ENCODE measurements at regions not wholly inside any gene's neighbourhood (a gene's known extent, or its start where the extent isn't known, plus 50 kb on each side); places are given as distances from the start of the nearest gene placed in this dataset.

GRCh38 chr1:208766832-208767231 is 522.6 kb upstream of the PLXNA2 start:
- DNase-seq (ENCODE audit: low read depth), result no peak
- no peak for TF ChIP-seq CTCF (conservative IDR thresholded peaks at IDR 0.05; ENCODE audit: low read depth, low read length)
- H3K4me3 ChIP-seq (ENCODE audit: low read depth, low read length), result no peak overlapping the region

GRCh38 chr1:208767816-208768215 is 523.6 kb upstream of the PLXNA2 start:
- no peak for DNase-seq (ENCODE audit: low read depth)
- H3K4me3 ChIP-seq (ENCODE audit: low read depth, low read length), result no peak overlapping the region
- TF ChIP-seq CTCF (conservative IDR thresholded peaks at IDR 0.05; ENCODE audit: low read depth, low read length), result no peak

GRCh38 chr1:208772891-208773290 is 528.7 kb upstream of the PLXNA2 start:
- TF ChIP-seq CTCF (conservative IDR thresholded peaks at IDR 0.05; ENCODE audit: low read depth, low read length), result no peak

GRCh38 chr1:208775841-208776240 is 531.7 kb upstream of the PLXNA2 start:
- no peak for DNase-seq (ENCODE audit: low read depth)
- no peak for TF ChIP-seq CTCF (conservative IDR thresholded peaks at IDR 0.05; ENCODE audit: low read depth, low read length)
- no peak overlapping the region for H3K4me3 ChIP-seq (ENCODE audit: low read depth, low read length)

More at GRCh38 chr1:208772891-208773290, 528.7 kb upstream of the PLXNA2 start:
- no peak for DNase-seq (ENCODE audit: low read depth)
- no peak overlapping the region for H3K4me3 ChIP-seq (ENCODE audit: low read depth, low read length)

- no peak for TF ChIP-seq CTCF (conservative IDR thresholded peaks at IDR 0.05; ENCODE audit: low read depth, low read length)
- DNase-seq (ENCODE audit: low read depth), result no peak
- no peak overlapping the region for H3K4me3 ChIP-seq (ENCODE audit: low read depth, low read length)
Observed at GRCh38 chr1:208778417-208778816, 534.2 kb upstream of the PLXNA2 start.

GRCh38 chr1:208781391-208782045 is 537.3 kb upstream of the PLXNA2 start:
- DNase-seq (ENCODE audit: low read depth), result no peak
- TF ChIP-seq CTCF (conservative IDR thresholded peaks at IDR 0.05; ENCODE audit: low read depth, low read length), result no peak
- no peak overlapping the region for H3K4me3 ChIP-seq (ENCODE audit: low read depth, low read length)

GRCh38 chr1:208782186-208782585 is 538.0 kb upstream of the PLXNA2 start:
- no peak for DNase-seq (ENCODE audit: low read depth)
- H3K4me3 ChIP-seq (ENCODE audit: low read depth, low read length), result no peak overlapping the region
- TF ChIP-seq CTCF (conservative IDR thresholded peaks at IDR 0.05; ENCODE audit: low read depth, low read length), result no peak
